Neural progenitor cell (in vitro differentiated cells): ENCODE measurements at regions not wholly inside any gene's neighbourhood (a gene's known extent, or its start where the extent isn't known, plus 50 kb on each side); places are given as distances from the start of the nearest gene placed in this dataset.

Experiments
- CTCF ChIP-seq: fragments of 200-600 bp; sonication (generic); IDR thresholded peaks from 2 replicates; pipeline ENCODE4 v1.5.1; 2017; ENCODE audit warnings: antibody characterized with exemption, mild to moderate bottlenecking
- EZH2 ChIP-seq: fragments of 200-600 bp; sonication (generic); IDR thresholded peaks from 2 replicates; pipeline ENCODE4 v1.6.1; 2017; ENCODE audit warnings: antibody characterized with exemption, mild to moderate bottlenecking, moderate library complexity

DNA sequence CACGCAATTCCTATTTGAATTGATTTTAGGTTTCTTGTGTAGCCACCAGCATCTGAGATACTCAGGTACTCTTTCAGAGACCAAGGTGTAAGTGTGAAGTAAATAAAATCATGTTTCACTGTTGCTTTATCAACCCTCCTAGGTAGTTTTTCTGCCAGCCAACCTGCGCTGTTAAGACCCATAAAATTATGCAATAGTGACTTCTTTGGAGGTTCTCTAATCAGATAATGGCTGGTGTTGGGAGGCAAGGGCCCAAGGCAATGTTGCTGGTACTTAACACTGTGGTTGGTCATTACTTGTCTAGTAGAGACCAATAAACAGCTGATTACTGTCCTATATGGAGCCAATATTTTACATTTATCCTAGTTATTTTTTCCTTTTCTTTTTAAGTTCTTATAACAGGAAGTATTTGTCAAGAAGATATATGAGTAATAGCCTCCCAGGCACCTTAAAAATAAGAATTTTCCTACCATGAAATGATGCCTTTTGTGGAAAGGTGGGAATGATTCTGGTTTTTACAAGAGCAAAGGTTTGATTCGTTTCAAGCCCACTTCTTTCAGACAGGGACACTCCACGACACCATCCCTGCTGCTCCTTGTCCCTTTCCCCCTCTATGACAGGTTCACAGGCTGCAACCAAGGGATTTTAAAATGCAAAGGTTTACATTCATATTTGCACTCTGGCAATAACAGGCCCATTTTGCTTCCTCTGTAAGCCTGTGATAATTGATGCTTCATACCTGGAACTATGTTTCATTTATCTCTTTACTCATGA lies 259.3 kb downstream of the MEIS1 start:
- TF ChIP-seq CTCF (no peak), EZH2 (no peak)
